ENCODE measurements at regions not wholly inside any gene's neighbourhood (a gene's known extent, or its start where the extent isn't known, plus 50 kb on each side); places are given as distances from the start of the nearest gene placed in this dataset.

GRCh38 chr3:79878708-79879107 is 110.9 kb upstream of the ROBO1 start:
- TF ChIP-seq CTCF (IDR thresholded peaks at IDR 0.05; ENCODE audit: insufficient read depth, missing control alignments) = no peak
- DNase-seq (ENCODE audit: insufficient read length, low spot score) = no peak
- FAIRE-seq = no peak

GRCh38 chr3:79874646-79875045 is 106.8 kb upstream of the ROBO1 start:
- TF ChIP-seq CTCF (IDR thresholded peaks at IDR 0.05; ENCODE audit: insufficient read depth, missing control alignments) = no peak
- DNase-seq (ENCODE audit: insufficient read length, low spot score) = no peak
- FAIRE-seq = no peak

- no peak for TF ChIP-seq CTCF (IDR thresholded peaks at IDR 0.05; ENCODE audit: insufficient read depth, missing control alignments)
- no peak for FAIRE-seq
- DNase-seq (ENCODE audit: insufficient read length, low spot score) = no peak
Measured at GRCh38 chr3:79872483-79872882, 104.7 kb upstream of the ROBO1 start.

GRCh38 chr3:79871656-79872055 is 103.9 kb upstream of the ROBO1 start:
- TF ChIP-seq CTCF (IDR thresholded peaks at IDR 0.05; ENCODE audit: insufficient read depth, missing control alignments) = no peak
- no peak for DNase-seq (ENCODE audit: insufficient read length, low spot score)
- FAIRE-seq = peak; percentile 25

- no peak for DNase-seq (ENCODE audit: insufficient read length, low spot score)
- TF ChIP-seq CTCF (IDR thresholded peaks at IDR 0.05; ENCODE audit: insufficient read depth, missing control alignments) = no peak
- FAIRE-seq = no peak
Measured at GRCh38 chr3:79870313-79870620, 102.5 kb upstream of the ROBO1 start.

- FAIRE-seq (no peak), DNase-seq (ENCODE audit: insufficient read length, low spot score) (no peak)
- TF ChIP-seq CTCF (IDR thresholded peaks at IDR 0.05; ENCODE audit: insufficient read depth, missing control alignments) = no peak
Measured at GRCh38 chr3:79869461-79870312, 101.9 kb upstream of the ROBO1 start.

- TF ChIP-seq CTCF (IDR thresholded peaks at IDR 0.05; ENCODE audit: insufficient read depth, missing control alignments) = no peak
- no peak for DNase-seq (ENCODE audit: insufficient read length, low spot score)
- FAIRE-seq = peak; percentile 35
Measured at GRCh38 chr3:79866162-79866561, 98.4 kb upstream of the ROBO1 start.
